ENCODE measurements at regions not wholly inside any gene's neighbourhood (a gene's known extent, or its start where the extent isn't known, plus 50 kb on each side); places are given as distances from the start of the nearest gene placed in this dataset.
"Not testable (repeated sequence)": the region's sequence is repeated elsewhere in the genome, so short reads cannot be mapped to it uniquely, and the experiment has no call there.

- TF ChIP-seq CTCF (IDR thresholded peaks at IDR 0.05), result no peak
- H3K9me3 ChIP-seq, result peaks cover 0 to 9% (median 0%) of the 10 kb centered on the region in 3 donors
- intact Hi-C loops (cut with DNase I; ENCODE audit: low total_unique reads), result no loop called here
- H3K4me3 ChIP-seq, result no peak overlapping the region
- no peak overlapping the region for H3K27ac ChIP-seq
- peak in 1 of 2 donors; percentile 49 for DNase-seq
- H3K36me3 ChIP-seq, result no peaks in the 10 kb centered on the region
- H3K4me1 ChIP-seq, result no peaks in the 10 kb centered on the region
- H3K27me3 ChIP-seq, result peaks cover 0 to 5% of the 10 kb centered on the region in 2 donors
These were observed 78.3 kb downstream of the CRLF2 start for GRCh38 chrX:1134156-1134555.

GRCh38 chrX:1126738-1127137, 85.7 kb downstream of the CRLF2 start:
- no peaks in the 10 kb centered on the region for H3K9me3 ChIP-seq
- no peaks in the 10 kb centered on the region for H3K36me3 ChIP-seq
- no peak overlapping the region for H3K4me3 ChIP-seq
- TF ChIP-seq CTCF (IDR thresholded peaks at IDR 0.05), result no peak
- peak in 1 of 2 donors; percentile 44 for DNase-seq
- H3K27me3 ChIP-seq, result peaks cover 0 to 17% of the 10 kb centered on the region in 2 donors
- H3K27ac ChIP-seq, result no peak overlapping the region
- intact Hi-C loops (cut with DNase I; ENCODE audit: low total_unique reads), result no loop called here
- H3K4me1 ChIP-seq, result no peaks in the 10 kb centered on the region

GRCh38 chrX:1124531-1124930, 87.9 kb downstream of the CRLF2 start:
- DNase-seq, result peak in 1 of 2 donors; percentile 6
- Histone ChIP-seq H3K4me1 (no peaks in the 10 kb centered on the region), H3K27ac (no peak overlapping the region), H3K4me3 (no peak overlapping the region), H3K9me3 (no peaks in the 10 kb centered on the region), H3K36me3 (no peaks in the 10 kb centered on the region), H3K27me3 (peaks cover 0 to 23% of the 10 kb centered on the region in 2 donors)
- TF ChIP-seq CTCF (IDR thresholded peaks at IDR 0.05), result no peak
- intact Hi-C loops (cut with DNase I; ENCODE audit: low total_unique reads), result no loop called here

GRCh38 chrX:1122851-1123250, 89.6 kb downstream of the CRLF2 start:
- DNase-seq; H3K4me1 ChIP-seq; H3K27ac ChIP-seq; H3K9me3 ChIP-seq; intact Hi-C loops (cut with DNase I; ENCODE audit: low total_unique reads); H3K4me3 ChIP-seq; H3K36me3 ChIP-seq: not testable (repeated sequence)
- peaks cover 0 to 23% of the 10 kb centered on the region in 2 donors for H3K27me3 ChIP-seq

GRCh38 chrX:1119275-1119674, 93.2 kb downstream of the CRLF2 start:
- Histone ChIP-seq H3K36me3 (no peaks in the 10 kb centered on the region), H3K9me3 (no peaks in the 10 kb centered on the region), H3K27me3 (peaks cover 0 to 29% of the 10 kb centered on the region in 2 donors), H3K4me3 (no peak overlapping the region), H3K27ac (no peak overlapping the region), H3K4me1 (no peaks in the 10 kb centered on the region)
- DNase-seq, result no peak
- TF ChIP-seq CTCF (IDR thresholded peaks at IDR 0.05), result no peak
- intact Hi-C loops (cut with DNase I; ENCODE audit: low total_unique reads), result no loop called here

GRCh38 chrX:1118572-1119199, 93.8 kb downstream of the CRLF2 start:
- intact Hi-C loops (cut with DNase I; ENCODE audit: low total_unique reads), result no loop called here
- Histone ChIP-seq H3K4me1 (no peaks in the 10 kb centered on the region), H3K36me3 (no peaks in the 10 kb centered on the region), H3K9me3 (no peaks in the 10 kb centered on the region), H3K27me3 (peaks cover 0 to 26% of the 10 kb centered on the region in 2 donors), H3K27ac (no peak overlapping the region), H3K4me3 (no peak overlapping the region)
- DNase-seq, result no peak
- TF ChIP-seq CTCF (IDR thresholded peaks at IDR 0.05), result no peak

GRCh38 chrX:1115411-1115810, 97.0 kb downstream of the CRLF2 start:
- not testable (repeated sequence) for H3K36me3 ChIP-seq, DNase-seq

More at GRCh38 chrX:1115411-1115810, 97.0 kb downstream of the CRLF2 start:
- intact Hi-C loops (cut with DNase I; ENCODE audit: low total_unique reads); H3K4me1 ChIP-seq; H3K27ac ChIP-seq; H3K4me3 ChIP-seq; H3K9me3 ChIP-seq: not testable (repeated sequence)
- H3K27me3 ChIP-seq, result peaks cover 0 to 24% of the 10 kb centered on the region in 2 donors
